WERI-Rb-1 (cell line): ENCODE measurements at regions not wholly inside any gene's neighbourhood (a gene's known extent, or its start where the extent isn't known, plus 50 kb on each side); places are given as distances from the start of the nearest gene placed in this dataset.

Experiments
- DNase-seq: peaks from one replicate; pipeline ENCODE4 v3.0.0-alpha.2; 2020
- H3K27ac ChIP-seq: fragments of 250-450 bp; sonication (Bioruptor Pico); 2 replicates; pipeline ENCODE4 v1.5.1; 2020; ENCODE audit warnings: mild to moderate bottlenecking, moderate library complexity
- H3K27me3 ChIP-seq: fragments of 250-450 bp; sonication (Bioruptor Pico); 2 replicates; pipeline ENCODE4 v1.5.1; 2021; ENCODE audit warnings: mild to moderate bottlenecking, low read depth, moderate library complexity; ENCODE audit not compliant: insufficient read depth, severe bottlenecking
- H3K36me3 ChIP-seq: fragments of 250-450 bp; sonication (Bioruptor Pico); 2 replicates; pipeline ENCODE4 v1.5.1; 2020; ENCODE audit warnings: mild to moderate bottlenecking, moderate library complexity
- H3K4me3 ChIP-seq: 2 replicates; pipeline ENCODE4 v1.5.1; 2011; ENCODE audit warnings: low read depth, mild to moderate bottlenecking, control low read depth, low read length
- H3K9me3 ChIP-seq: fragments of 250-450 bp; sonication (Bioruptor Pico); 2 replicates; pipeline ENCODE4 v1.5.1; 2021; ENCODE audit warnings: mild to moderate bottlenecking, moderate library complexity; ENCODE audit not compliant: severe bottlenecking
- TF ChIP-seq, protein P1 (sequence below): IDR thresholded peaks from 2 replicates; pipeline ENCODE4 v1.5.1; 2011; ENCODE audit warnings: low read depth, mild to moderate bottlenecking, control low read depth, inconsistent platforms, low read length

DNA sequence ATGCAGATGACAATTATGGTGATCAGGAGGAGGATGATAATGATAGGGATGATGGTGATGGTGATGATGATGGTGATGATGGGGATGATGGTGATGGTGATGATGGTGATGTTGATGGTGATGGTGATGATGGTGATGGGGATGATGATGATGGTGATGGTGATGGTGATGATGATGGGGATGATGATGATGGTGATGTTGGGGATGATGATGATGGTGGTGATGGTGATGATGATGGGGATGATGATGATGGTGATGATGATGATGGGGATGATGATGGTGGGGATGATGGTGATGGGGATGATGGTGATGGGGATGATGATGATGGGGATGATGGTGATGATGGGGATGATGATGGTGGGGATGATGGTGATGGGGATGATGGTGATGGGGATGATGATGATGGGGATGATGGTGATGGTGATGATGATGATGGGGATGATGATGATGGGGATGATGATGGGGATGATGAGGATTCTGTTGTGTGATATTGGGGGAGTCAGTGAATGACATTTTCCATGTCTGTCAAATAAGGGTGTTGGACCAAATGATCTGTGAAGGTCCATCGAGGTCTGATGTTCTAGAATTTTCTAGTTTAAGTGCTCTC is 65.6 kb upstream of the RPL11 start:
- Histone ChIP-seq H3K9me3 (no peaks in the 10 kb centered on the region), H3K27me3 (no peaks in the 10 kb centered on the region), H3K36me3 (no peaks in the 10 kb centered on the region), H3K4me3 (no peak overlapping the region), H3K27ac (no peak overlapping the region)
- DNase-seq, result no peak
- TF ChIP-seq, protein P1, sequence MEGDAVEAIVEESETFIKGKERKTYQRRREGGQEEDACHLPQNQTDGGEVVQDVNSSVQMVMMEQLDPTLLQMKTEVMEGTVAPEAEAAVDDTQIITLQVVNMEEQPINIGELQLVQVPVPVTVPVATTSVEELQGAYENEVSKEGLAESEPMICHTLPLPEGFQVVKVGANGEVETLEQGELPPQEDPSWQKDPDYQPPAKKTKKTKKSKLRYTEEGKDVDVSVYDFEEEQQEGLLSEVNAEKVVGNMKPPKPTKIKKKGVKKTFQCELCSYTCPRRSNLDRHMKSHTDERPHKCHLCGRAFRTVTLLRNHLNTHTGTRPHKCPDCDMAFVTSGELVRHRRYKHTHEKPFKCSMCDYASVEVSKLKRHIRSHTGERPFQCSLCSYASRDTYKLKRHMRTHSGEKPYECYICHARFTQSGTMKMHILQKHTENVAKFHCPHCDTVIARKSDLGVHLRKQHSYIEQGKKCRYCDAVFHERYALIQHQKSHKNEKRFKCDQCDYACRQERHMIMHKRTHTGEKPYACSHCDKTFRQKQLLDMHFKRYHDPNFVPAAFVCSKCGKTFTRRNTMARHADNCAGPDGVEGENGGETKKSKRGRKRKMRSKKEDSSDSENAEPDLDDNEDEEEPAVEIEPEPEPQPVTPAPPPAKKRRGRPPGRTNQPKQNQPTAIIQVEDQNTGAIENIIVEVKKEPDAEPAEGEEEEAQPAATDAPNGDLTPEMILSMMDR, result no peak

DNA sequence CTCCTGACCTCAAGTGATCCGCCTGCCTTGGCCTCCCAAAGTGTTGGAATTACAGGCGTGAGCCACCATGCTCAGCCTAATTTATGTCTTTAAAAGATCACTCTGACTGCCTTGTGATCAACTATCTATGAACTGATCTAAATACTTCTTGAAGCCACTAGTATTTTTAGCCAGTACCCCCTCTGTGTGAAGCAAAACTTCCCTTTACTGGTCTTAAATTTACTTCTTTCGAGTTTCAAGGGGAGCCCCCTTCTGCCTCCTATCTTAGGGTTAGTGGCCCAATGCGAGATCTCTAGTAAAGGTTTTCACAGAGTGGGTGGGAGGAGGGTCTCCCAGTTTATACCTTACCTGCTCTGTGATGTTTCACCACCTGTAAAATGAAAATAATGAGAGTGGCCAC is 66.1 kb upstream of the RPL11 start:
- TF ChIP-seq, protein P1, result no peak
- Histone ChIP-seq H3K4me3 (no peak overlapping the region), H3K9me3 (no peaks in the 10 kb centered on the region), H3K27me3 (no peaks in the 10 kb centered on the region), H3K27ac (no peak overlapping the region), H3K36me3 (no peaks in the 10 kb centered on the region)
- DNase-seq, result no peak

GRCh38 chr1:23624440-23624839 is 65.1 kb upstream of the ID3 start:
- Histone ChIP-seq H3K27ac (no peak overlapping the region), H3K4me3 (no peak overlapping the region), H3K36me3 (no peaks in the 10 kb centered on the region), H3K9me3 (no peaks in the 10 kb centered on the region), H3K27me3 (no peaks in the 10 kb centered on the region)
- TF ChIP-seq, protein P1, result no peak
- no peak for DNase-seq

- H3K9me3 ChIP-seq, result no peaks in the 10 kb centered on the region
- TF ChIP-seq, protein P1, result no peak
- H3K4me3 ChIP-seq, result no peak overlapping the region
- H3K27ac ChIP-seq, result no peak overlapping the region
- no peak for DNase-seq
- H3K36me3 ChIP-seq, result no peaks in the 10 kb centered on the region
- no peaks in the 10 kb centered on the region for H3K27me3 ChIP-seq
These were observed 63.0 kb upstream of the ID3 start for GRCh38 chr1:23622284-23622683.

DNA sequence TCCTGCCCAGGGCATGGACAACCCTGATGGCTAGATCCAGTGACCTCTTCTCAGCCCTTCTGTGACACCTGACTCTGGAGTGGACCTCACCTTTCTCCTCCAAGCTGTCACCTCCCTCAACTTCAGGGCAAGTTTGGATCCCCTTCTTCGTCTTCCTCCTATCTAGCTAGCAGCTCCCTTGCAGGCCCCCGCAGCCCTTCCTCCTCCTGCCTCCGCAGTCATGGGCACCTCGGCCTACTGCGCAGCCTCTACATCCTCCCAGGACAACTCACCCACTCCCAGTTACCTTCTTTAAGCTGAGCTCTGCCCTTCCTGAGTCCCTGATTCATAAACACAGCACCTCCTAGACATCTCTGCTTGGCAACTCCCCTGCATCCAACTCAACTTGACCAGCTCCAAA is 61.3 kb upstream of the ID3 start:
- Histone ChIP-seq H3K36me3 (no peaks in the 10 kb centered on the region), H3K4me3 (no peak overlapping the region), H3K27ac (no peak overlapping the region), H3K27me3 (no peaks in the 10 kb centered on the region), H3K9me3 (no peaks in the 10 kb centered on the region)
- TF ChIP-seq, protein P1, result no peak
- DNase-seq, result no peak
